NCI-H1694 (cell line): ENCODE measurements at regions not wholly inside any gene's neighbourhood (a gene's known extent, or its start where the extent isn't known, plus 50 kb on each side); places are given as distances from the start of the nearest gene placed in this dataset.

Experiments
- DNase-seq: peaks from one replicate; lab custom pipeline; 2025; lab: John Stamatoyannopoulos, UW

GRCh38 chr6:44608175-44608574, 220.7 kb downstream of the CDC5L start:
- no peak for DNase-seq

- no peak for DNase-seq
Measured at GRCh38 chr6:44609051-44609612, 221.6 kb downstream of the CDC5L start.

DNA sequence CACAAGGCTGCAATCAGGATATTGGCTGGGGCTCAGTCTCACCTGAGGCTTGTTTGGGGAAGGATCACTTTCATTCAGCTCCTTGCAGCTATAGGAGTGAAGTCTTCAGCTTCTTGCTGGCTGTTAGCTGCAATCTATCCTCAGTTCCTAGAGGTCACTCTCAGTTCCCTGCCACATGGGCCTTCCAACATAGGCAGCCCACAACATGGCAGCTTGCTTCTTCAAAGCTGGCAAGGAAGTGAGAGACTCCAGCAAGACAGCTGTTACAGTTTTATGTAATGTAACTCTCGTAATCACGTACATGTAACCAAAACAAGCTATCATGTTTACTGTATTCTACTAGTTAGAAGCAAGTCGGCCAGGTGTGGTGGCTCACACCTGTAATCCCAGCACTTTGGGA, 226.9 kb downstream of the CDC5L start:
- DNase-seq = no peak

DNA sequence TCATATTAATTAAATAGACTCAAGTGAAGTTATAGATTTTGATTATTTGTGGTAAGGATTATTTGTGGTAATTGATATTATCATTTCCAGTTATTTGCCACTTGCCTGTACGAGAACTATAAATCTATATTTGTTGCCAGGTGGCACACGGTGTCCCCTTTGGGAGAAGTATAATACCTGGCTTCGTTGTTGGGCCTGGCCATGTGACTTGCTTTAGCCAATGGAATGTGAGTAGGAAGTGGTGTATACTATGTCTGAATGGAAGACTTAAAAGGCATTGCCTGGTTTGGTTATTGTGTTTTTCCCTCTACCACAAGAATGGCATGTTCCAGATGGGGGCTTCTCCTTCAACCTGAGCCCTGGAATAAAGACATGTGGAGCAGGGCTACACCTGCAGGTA, 228.1 kb downstream of the CDC5L start:
- no peak for DNase-seq

DNA sequence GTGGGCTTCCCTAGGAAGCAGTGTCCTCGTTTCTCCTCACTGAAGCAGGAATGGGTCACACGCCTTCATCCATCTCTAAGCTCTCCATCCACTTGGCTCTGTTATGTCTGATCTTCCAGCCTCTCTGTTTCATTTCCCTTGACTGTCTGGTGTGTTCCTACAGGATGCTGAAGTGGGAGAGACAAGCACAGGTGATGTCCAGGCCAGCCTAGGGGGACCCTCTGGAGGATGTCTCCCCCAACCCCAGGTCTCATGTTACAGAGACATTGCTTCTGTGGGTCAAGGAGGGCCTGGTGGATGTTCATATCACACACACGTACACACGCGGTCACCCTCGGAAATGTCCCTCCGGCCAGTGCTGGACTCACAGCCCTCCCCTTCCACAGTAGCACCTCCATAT, 229.9 kb downstream of the CDC5L start:
- DNase-seq = no peak

DNA sequence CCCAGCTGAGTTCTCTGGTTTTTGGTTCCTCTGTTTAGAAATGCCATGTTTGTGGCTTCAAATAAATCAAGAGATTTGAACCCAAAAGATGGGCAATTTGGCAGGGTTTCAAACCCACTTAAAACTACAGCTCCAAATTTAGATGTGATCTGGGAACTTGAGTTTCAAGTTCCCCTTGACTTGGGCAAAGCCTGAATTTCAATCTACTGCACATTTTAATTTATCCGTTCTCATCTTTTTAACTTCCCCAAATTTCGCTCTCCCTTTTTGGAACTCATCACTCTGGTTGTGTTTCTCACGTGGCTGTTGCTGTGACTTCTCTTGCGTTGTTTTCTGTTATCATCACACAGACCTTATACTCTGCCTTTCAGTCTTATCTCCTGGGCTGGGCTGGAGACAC, 230.9 kb downstream of the CDC5L start:
- no peak for DNase-seq

DNA sequence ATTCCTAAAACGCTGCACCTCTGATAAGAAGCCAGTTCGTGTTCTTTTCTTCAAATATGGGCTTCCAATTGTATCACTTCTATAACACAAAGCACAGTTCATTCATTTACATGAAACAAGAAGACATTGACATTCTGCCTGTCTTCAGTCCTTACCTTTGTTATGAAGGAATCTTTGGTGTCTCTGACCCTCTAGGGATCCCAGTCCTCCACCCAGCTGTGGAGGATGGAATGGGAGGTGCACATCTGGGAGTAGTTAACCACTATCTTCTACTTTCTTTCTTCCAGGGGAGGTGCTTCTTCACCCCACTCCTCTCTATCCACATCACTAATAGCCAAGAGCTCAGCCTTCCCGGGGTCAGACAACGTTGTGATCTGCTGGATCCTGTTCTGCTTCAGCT, 233.4 kb downstream of the CDC5L start:
- no peak for DNase-seq

- DNase-seq = no peak
Measured at GRCh38 chr6:44621846-44622245, 234.3 kb downstream of the CDC5L start.

DNA sequence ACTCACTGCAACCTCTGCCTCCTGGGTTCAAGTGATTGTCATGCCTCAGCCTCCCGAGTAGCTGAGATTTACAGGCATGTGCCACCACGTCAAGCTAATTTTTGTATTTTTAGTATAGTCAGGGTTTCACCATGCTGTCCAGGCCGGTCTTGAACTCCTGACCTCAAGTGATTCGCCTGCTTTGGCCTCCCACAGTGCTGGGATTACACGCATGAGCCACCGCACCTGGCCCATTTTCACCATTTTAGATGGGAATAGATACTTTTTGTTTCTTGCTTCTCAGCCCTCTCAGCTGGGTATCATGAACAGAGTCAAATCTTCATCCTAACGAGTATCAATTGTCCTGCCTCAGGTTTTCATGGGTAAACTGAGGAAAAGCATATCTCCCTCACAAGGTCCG, 235.0 kb downstream of the CDC5L start:
- no peak for DNase-seq

DNA sequence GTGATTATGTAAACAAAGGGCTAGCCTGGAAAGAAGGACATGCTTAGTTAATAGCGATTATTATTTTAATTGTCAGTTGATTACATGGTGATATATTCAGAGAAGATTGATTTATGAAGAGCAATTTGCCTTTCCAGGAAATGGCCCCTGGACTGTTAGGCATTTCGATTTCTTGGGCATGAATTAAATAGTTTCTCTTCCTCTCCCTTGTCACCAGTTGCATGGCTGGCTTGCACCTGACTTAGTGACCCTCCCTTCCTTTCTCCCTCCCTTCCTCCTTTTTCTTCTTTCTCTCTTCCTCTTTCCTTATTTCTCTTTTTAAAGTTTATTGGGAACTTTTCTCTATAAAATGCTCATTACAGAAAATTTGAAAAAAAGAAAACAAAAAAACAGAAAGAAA, 235.4 kb downstream of the CDC5L start:
- DNase-seq = no peak

- DNase-seq = no peak
Measured at GRCh38 chr6:44624226-44624625, 236.7 kb downstream of the CDC5L start.

DNA sequence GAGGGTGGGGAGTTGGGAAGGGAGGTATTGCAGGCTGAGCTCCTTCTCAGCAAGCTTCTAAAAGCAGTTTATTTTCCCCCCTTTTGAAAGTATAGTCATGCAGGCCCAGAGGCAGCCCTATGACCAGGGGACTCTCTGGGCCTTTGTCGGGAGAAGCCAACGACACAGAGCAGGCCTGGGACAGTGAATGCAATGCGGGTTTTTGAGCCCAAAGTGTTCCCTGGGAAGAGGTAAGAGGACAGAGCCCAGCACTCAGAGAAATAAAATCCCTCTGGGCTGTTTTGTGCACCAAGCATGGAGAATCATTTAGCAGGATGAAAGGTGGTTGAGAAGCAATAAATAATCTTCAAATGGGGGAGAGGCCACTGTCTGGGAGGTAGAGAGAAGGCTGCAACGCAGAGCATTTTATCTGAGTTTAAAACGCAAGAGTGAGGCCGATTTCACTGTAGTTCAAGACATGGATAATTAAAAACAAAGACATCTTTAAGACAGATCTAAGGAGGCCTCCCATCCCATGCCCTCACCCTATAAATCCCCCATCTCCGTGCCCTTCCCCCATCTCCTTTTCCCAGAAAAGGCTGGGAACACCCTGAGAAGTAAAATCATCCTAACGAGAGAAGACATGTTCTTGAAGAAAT, 237.5 kb downstream of the CDC5L start:
- no peak for DNase-seq

GRCh38 chr6:44625996-44626395, 238.5 kb downstream of the CDC5L start:
- no peak for DNase-seq

DNA sequence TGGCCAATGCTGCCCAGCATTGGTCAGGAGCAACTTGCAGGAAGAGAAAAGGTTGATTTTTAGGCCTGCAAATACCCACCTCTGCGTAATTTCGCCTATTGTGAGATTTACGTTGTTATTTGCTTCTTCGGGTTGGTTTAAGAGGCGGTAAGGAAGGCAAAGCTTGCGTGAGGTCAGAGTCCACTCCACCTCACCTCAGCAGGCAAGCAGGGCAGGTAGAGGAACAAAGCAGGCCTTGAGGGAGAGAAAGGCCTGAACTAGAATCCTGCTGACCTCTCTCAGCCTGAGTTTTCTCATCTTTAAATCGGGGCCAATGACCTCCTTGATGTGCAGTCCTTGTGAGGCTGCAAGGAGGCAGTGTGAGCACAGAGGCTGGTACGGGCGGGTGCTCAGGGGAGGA, 239.1 kb downstream of the CDC5L start:
- no peak for DNase-seq

GRCh38 chr6:44627091-44627882, 239.8 kb downstream of the CDC5L start:
- DNase-seq = no peak

DNA sequence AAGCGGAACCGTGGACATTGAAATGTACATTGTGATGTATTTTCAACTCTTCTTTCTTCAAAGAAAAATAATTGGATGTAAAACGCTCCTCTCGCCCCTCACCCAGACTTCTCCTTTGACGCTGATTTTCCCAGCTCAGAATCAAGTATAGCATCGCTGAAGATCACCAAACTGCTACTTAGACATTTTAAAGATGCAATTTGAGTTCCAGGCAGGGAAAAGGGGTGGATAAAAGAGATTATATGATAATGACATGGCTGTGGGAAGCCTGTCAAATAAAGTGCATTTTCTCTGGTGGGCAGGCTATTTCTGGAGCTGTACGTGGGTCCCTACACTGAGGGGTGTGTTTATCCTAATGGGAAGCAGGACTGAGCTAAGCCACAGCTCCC, 240.4 kb downstream of the CDC5L start:
- DNase-seq = no peak

DNA sequence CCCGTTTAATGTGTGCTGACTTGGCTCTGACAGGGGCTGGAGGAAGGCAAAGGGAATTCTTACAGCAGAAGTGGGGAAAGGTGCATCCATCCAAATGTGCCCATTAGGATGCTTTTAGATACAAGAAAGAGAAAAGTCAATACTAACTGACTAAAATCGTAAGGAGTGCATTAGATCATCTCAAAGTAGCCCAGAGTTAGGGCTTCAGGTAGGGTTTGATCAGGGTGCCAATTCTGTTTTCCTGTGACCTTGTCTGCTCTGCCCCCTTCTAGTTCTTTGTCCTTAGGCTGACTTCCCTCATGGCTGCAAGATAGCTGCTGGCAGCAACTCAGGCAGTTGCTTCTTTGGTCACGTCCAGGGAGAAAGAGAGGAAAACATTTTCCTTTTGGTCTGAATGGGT, 240.8 kb downstream of the CDC5L start:
- no peak for DNase-seq

- DNase-seq = no peak
Measured at GRCh38 chr6:44629636-44630035, 242.1 kb downstream of the CDC5L start.

DNA sequence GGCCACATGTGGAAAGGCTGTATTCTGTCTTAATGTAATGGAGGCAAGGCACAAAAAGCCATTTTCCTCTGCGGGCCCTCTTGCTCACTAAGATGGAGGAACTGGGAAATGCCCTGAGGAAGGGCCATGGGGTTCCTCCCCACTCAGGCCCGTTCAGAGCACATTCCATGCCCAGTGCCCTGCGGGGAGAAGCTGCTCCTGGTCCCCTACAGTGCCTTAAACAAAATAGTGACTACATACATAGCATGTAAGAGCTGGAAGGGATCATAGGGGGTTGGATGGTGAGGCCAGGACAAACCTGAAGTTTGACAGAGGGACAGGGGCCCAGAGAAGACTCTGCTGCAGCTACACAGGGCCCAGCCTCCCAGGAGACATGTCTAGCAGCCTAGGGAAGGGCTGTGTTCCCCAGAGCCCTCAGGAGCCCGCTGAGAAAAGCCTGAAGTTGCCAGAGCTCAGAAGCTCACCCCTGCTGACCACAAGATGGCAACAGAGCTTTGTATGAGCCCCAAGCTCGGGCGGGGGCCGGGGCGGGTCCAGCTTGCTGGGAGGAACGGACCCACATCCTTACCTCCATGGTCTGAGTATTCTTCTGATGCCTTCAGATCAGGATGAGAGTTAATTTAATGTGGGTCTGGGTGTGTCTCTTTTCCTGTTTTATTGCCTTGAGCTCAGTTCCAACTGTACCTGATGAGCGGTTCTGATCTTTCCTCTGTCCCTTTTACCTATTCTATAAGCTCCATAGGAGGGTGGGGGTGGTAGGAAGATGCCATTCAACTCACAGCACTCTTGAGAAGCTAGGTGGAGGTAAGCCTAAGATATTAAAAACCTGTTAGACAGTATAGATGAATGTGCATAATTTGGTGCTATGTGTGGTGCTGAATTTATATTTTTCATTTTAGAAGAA, 242.9 kb downstream of the CDC5L start:
- DNase-seq = no peak

DNA sequence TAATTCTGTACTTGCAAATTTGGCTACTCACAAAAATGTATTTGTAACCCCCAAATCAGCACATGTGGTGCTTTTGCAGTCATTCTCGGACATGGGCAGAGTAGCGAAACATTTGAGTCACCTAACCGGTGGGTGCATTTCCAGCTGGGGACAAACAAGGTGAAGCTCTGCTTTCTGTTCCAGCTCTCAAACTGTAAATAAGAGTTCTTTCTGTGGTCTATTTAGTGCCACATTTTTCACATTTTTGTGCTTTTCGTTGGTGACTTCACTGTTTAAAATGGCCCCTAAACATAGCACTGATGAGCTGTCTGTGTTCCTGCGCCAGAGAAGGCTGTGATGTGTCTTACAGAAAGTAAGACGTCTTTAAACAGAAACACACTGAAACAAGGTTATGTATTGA, 244.5 kb downstream of the CDC5L start:
- DNase-seq = no peak

DNA sequence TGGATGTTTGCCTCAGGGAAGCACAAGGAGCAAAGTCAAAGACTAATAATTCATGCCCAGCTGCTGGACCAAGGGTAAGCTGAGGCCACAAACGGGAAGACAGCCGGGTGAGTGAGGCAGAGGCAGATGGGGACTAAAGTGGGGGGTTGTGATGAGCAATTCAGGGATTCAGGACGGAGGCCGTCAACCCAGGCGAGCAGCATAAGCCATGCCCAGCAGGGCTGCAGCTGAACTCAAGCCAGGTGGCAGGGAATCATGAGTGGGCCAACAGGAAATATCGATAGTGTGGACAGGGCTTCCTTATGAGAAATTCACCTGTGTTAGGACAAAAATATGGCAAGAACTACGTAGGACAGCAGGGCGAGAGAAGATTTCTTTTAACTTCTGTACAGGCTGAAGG, 246.8 kb downstream of the CDC5L start:
- no peak for DNase-seq

- DNase-seq = no peak
Measured at GRCh38 chr6:44635486-44635885, 248.0 kb downstream of the CDC5L start.
